GM19397 (cell line): ENCODE measurements at regions not wholly inside any gene's neighbourhood (a gene's known extent, or its start where the extent isn't known, plus 50 kb on each side); places are given as distances from the start of the nearest gene placed in this dataset.
"Not testable (repeated sequence)": the region's sequence is repeated elsewhere in the genome, so short reads cannot be mapped to it uniquely, and the experiment has no call there.

ENCODE experiments used
- ATAC-seq: cut with Tn5 transposase; IDR thresholded peaks from one replicate; pipeline ENCODE4 v1.9.1; 2021; ENCODE audit warnings: mild to moderate bottlenecking, moderate library complexity; ENCODE audit not compliant: unreplicated experiment

GRCh38 chr6:92008757-92009502, 1410.4 kb downstream of the EPHA7 start:
- no peak for ATAC-seq

GRCh38 chr6:92000112-92000511, 1413.2 kb upstream of the MAP3K7 start:
- no peak for ATAC-seq

- ATAC-seq: no peak
These were observed 1407.9 kb upstream of the MAP3K7 start for GRCh38 chr6:91994787-91995186.

- ATAC-seq: no peak
These were observed 1395.7 kb upstream of the MAP3K7 start for GRCh38 chr6:91982559-91982958.

- no peak for ATAC-seq
These were observed 1389.9 kb upstream of the MAP3K7 start for GRCh38 chr6:91976797-91977196.

- no peak for ATAC-seq
These were observed 1383.8 kb upstream of the MAP3K7 start for GRCh38 chr6:91970700-91971099.

- no peak for ATAC-seq
These were observed 1379.0 kb upstream of the MAP3K7 start for GRCh38 chr6:91965872-91966271.

- ATAC-seq: no peak
These were observed 1374.8 kb upstream of the MAP3K7 start for GRCh38 chr6:91961671-91962070.

GRCh38 chr6:91961236-91961635, 1374.4 kb upstream of the MAP3K7 start:
- no peak for ATAC-seq

GRCh38 chr6:91941838-91942237, 1355.0 kb upstream of the MAP3K7 start:
- no peak for ATAC-seq

- no peak for ATAC-seq
These were observed 1353.9 kb upstream of the MAP3K7 start for GRCh38 chr6:91940801-91941200.

GRCh38 chr6:91926827-91927226, 1340.0 kb upstream of the MAP3K7 start:
- ATAC-seq: no peak

GRCh38 chr6:91926361-91926760, 1339.5 kb upstream of the MAP3K7 start:
- no peak for ATAC-seq

- no peak for ATAC-seq
These were observed 1325.1 kb upstream of the MAP3K7 start for GRCh38 chr6:91911945-91912344.

- no peak for ATAC-seq
These were observed 1317.8 kb upstream of the MAP3K7 start for GRCh38 chr6:91904586-91905164.

GRCh38 chr6:91895599-91896285, 1308.9 kb upstream of the MAP3K7 start:
- no peak for ATAC-seq

GRCh38 chr6:91886183-91886795, 1299.4 kb upstream of the MAP3K7 start:
- ATAC-seq: no peak

- not testable (repeated sequence) for ATAC-seq
These were observed 1294.9 kb upstream of the MAP3K7 start for GRCh38 chr6:91881791-91882190.

- no peak for ATAC-seq
These were observed 1292.6 kb upstream of the MAP3K7 start for GRCh38 chr6:91879386-91879995.

GRCh38 chr6:91877994-91878393, 1291.1 kb upstream of the MAP3K7 start:
- no peak for ATAC-seq

- no peak for ATAC-seq
These were observed 1288.1 kb upstream of the MAP3K7 start for GRCh38 chr6:91874971-91875370.
